Hematopoietic multipotent progenitor cell treated with erythropoietin and hydrocortisone succinate and interleukin-3 and kit ligand, for 17 days (in vitro differentiated cells): ENCODE measurements at regions not wholly inside any gene's neighbourhood (a gene's known extent, or its start where the extent isn't known, plus 50 kb on each side); places are given as distances from the start of the nearest gene placed in this dataset.
A peak's percentile ranks its signal among the peaks of the same experiment; 100 is the strongest.

Experiments used
- DNase-seq: peaks from one replicate; pipeline ENCODE4 v3.0.0-alpha.2; 2015; ENCODE audit warnings: low spot score

DNA sequence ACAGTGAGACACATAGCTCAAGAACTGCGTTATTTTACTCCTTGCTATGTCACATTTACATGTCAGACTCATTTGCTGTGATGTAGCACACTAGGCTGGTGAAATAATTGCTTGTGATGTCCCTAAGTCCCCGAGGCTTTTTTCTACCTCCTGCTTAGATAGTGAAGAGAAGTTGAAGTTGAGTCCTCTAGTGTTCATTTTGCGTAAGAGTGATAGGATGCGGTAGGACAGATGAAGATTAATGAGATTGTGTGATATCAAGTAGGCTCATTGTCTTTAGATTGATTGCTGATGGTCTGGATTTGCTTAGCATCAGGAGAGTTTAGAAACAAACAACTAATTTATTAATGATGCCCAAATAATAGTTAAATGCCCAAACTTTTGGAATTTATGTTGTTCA is 173.6 kb upstream of the NUDT6 start:
- no peak for DNase-seq

DNA sequence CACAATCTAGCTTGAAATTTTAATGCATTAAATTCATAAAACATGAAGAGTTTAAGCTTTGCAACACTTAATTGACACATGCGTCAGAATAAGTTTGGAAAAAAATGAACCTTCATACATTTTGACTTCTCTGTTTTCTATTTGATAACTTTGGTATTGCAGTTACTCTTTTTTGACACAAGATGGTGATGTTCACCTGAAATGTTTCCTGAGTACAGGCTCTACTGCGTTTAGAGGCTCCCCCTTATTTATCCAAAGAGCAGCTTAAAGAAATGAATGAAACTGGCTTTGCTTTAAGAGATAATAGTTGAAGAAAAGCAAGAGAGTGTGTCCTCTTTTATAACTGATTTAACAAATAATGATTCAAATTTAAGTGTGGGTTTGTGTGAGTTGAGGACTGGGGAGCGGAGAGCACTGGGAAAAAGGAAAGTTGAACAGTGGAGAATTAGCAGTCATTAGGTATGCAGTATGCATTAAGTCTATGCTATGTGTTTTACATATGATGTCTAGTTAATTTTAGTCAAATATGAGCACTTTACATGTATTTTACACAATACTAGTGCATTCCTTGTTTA is 180.6 kb upstream of the NUDT6 start:
- DNase-seq: peak; percentile 11

DNA sequence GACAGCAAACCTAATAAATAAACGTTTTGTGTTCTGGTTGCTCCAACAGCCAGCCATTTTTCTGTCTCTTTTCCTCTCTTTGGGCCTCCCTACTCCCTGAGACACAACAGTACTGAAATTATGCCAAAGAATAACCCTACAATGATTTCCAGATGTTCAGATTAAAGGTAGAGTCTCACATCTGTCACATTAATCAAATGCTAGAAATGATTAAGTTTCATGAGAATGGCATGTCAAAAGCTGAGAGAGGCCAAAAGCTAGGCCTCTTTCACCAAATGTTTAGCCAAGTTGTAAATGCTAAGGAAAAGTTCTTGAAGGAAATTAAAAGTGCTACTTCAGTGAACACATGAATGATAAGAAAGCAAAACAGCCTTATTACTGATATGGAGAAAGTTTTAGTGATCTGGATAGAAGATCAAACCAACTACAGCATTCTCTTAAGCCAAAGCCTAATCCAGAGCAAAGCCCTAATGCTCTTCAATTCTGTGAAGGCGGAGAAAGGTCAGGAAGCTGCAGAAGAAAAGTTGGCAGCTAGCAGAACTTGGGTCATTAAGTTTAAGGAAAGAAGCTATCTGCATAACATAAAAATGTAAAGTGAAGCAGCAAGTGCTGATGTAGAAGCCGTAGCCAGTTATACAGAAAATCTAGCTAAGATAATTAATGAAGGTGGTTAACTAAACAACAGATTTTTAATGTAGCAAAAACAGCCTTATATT is 182.1 kb upstream of the NUDT6 start:
- no peak for DNase-seq

DNA sequence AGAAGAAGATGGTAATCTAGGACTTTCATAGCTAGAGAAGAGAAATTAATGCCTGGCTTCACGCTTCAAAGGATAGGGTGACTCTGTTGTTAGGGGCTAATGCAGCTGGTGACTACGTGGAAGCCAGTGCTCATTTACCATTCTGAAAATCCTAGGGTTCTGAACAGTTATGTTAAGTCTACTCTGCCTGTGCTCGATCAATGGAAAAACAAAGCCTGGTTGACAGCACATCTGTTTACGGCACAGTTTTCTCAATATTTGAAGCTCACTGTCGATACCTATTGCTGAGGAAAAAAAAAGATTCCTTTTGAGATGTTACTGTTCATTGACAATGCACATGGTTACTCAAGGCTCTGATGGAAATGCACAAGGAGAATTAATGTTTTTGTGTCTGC is 182.6 kb upstream of the NUDT6 start:
- DNase-seq: no peak

DNA sequence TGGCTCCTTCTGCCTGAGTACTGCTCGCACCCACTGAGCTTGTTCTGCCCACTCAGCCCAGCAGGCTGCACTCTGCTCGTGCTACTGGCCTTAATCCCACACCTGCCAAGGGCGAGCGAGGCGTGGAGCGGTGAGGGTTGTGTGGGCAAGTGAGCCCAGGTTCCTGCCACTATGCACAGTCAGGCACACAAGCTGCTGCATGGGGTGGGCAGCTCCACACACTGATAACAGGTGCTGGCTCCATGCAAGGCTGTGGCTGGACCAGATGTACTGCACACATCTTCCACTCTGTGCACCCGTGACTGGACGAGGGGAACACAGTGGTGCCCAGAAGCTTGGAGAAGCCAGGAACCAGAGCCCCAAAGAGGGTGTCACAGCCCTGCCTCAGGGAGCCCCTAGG is 184.3 kb upstream of the NUDT6 start:
- no peak for DNase-seq

DNA sequence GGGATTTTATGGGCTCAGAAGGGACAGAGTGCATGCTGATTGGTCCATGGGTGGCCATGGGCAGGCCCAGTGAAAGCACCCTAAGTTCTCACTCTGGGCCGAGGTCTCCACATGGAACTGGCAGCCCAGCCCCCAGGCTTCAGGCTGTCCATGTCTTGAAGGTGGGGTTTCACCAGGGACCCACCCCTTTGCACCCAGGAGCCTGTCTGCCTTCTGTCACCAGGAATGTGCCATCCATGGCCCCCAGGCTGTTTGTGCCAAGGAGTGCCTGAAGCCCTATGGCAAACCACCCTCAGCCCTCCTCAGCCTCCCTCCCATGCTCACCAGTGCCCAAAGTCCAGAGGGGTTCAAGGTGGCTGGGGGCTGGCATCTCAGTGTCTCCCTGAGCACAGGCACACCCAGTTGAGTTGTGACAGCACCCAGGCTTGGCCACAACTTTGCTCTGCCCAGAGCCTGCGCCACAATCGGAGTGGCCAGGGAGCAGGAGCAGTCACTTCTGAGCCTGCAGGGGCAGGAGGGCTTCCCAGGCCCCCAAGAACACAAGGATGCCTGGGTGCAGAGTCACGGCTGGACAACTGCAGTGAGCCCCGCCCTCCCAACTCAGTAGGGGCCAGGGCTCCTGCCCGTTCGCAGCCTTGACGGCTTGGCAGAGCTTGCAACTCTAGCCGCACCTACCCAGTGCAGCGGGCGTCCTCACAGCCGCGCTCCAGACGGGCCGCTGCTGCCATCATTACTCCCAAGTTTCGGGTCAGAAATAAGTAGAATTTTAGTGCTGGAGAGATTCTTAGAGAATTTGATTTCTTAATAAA is 185.3 kb upstream of the NUDT6 start:
- DNase-seq: no peak

DNA sequence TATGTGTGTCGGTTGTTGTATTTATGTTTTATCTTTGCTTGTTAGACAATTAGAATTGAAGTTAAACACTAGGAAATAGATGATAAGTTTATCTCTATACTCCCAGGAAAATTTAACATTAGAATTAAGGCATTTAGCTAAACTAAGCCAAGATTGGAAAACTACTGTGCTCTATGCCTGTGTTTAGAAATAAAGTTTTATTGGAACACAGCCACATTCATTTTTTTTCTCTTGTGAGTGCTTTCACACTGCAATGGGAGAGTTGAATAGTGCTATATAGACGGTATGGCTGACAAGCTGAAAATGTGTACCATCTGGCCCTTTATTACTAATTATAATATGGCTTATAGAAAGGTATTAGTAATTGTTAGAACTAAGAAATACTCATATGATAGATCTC is 186.7 kb upstream of the NUDT6 start:
- DNase-seq: no peak

DNA sequence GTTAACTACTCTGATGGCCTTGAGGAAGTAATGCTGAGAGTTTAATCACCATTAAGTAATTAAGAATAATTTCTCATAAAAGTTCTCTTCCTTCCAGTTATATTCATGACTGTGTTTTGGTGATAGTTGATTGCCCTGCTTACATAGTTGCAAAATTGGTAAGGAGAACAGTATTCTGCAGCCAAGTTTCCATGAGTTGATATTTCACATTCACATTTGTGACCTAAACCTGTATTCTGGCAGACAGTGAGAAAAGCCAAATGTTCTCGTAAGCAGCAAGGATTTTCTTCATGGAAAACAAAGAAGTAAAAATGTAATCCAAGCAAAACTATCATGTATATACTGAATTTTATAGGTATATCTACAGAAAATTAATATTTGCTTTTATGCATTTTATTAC is 187.8 kb upstream of the NUDT6 start:
- no peak for DNase-seq

DNA sequence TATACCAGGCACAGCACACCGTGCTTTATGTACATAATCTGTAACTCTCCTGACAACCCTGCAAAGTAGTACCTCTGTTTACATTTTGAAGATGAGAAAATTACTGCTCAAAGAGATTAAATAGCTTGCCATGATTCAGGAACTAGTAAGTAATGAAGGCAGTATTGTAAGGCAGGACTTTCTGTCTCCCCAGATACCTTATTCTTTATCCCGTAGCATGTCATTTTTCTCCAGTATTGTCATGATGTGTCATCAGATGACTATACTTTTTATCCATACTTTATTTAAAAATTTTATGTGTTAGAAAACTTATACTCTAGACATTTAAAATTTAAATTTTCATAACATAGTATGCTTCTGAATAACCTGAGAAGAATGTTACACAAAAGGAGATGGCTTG is 188.3 kb upstream of the NUDT6 start:
- DNase-seq: no peak

DNA sequence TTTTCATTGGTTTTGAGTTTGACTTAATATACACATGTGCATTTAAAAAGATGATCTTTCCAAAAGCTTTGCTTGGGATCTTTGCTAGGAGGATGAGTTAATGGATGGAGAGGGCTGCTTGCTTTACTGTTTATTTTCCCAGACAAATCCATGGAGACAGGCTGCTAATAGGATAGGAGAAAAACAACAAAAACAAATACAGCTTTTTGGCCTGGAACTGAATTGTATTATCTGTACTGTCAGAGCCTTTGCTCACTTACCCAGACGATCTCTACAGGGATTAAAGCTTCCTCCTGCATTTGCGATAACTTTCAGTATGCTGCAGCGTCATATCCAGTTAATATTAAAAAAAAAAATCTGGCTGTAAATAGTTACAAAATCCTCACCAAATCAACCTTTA is 190.8 kb upstream of the NUDT6 start:
- DNase-seq: no peak

DNA sequence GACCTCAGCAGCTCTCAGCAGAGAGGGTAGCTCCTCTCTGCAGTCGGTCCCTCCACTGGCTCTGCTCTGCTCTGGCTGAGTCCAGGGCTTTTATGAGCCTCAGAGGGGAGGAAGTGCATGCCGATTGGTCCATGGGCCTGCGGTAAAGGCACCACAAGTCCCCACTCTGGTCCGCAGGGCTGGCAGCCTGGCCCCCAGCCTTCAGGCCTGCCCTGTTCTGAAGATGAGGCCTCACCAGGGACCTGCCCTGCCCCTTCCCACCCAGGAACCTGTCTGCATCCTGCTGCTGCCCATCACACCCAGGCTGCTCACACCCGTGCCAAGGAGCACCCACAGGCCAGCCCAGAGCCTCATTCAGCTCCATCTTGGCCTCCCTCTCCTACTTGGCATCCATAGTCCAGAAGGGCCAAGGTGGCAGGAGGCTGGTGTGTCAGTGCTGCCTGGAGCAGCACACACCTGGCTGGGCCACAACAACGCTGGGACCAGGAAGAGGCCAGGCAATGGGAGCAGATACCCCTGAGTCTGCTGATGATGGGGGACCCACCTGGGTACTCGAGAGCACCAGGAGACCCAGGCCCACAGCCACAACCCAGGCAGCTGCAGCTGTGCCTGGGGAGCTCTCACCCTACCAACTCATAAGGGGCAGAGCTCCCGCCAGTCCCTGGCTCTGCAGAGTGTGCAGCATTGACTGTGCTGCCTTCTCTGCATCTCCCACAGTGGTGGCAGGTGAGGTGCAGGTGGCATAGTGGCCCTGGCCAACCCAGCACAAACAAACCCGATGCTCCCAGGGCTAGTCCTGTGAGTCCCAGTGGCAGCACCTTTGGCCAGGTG is 191.9 kb upstream of the NUDT6 start:
- DNase-seq: no peak

DNA sequence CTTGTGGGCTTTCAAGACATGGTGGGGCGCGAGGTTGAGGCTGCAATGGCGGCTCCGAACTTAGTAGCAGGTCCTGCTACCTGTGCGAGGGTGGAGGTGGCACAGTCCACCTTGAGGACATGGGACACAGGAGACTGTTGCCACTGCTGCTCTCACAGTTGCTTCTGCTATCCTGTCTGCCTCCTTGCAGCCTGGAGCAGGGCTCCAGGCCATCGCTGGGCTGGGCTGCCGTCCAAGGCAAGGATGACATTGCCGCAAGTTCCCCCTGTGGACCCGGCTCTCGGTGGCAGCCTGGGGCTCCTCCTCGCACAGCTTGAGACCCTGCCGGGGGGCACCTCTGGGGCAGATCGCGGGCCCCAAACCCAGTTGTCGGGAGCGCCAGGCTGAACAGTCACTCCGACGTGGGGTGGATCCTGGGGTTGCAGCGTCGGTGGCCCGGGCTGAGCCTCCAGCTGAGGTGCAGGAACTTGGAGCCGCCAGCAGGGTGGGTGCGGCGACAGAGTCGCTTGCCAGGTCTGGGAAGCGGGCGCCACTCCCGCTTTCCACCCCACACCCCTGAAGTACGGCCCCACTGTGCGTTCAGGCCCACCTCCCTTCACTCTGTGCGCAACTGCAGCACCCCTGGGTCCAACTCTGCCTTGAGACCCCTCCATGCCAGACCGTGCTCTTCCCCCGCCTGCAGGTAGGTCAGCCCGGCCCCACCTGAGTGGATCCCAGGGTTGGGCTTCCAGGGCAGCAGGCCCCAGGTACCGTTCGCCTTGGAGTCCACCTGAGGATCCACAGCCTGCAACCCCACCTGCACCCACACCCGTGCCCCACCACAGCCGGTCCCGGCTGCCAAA is 192.7 kb upstream of the NUDT6 start:
- no peak for DNase-seq

DNA sequence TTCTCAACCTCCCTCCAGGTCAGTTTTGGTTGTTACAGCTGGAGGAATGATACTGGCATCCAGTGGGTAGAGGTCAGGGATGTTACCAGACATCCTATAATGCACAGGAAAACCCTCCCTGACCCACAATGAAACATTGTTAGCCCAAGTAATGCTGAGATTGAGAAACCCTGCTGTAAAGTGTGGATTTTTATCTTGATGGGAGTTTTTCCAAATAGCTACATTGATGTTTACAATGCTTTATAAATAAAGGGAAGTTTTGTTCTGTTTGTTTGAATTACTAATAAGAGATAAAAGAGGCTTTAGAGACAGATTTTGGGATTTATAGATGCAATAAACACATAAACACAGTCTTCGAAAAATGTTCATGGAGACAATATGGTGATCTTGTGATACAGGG is 194.0 kb upstream of the NUDT6 start:
- no peak for DNase-seq

DNA sequence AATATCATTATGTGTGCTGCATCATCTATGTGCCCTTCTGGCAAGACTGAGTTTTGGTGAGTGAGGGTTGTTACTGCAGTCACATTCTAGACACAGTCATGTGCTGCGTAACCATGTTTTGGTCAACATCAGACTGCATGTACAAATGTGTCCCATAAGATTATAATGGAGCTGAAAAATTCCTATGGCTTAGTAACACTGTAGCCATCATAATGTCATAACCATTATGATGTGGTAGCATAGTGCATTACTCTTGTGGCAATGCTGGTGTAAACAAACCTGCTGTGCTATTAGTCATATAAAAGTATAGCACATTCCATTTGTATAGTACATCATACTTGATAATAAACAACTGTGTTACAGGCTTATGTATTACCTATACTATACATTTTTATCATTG is 198.1 kb upstream of the NUDT6 start:
- no peak for DNase-seq

DNA sequence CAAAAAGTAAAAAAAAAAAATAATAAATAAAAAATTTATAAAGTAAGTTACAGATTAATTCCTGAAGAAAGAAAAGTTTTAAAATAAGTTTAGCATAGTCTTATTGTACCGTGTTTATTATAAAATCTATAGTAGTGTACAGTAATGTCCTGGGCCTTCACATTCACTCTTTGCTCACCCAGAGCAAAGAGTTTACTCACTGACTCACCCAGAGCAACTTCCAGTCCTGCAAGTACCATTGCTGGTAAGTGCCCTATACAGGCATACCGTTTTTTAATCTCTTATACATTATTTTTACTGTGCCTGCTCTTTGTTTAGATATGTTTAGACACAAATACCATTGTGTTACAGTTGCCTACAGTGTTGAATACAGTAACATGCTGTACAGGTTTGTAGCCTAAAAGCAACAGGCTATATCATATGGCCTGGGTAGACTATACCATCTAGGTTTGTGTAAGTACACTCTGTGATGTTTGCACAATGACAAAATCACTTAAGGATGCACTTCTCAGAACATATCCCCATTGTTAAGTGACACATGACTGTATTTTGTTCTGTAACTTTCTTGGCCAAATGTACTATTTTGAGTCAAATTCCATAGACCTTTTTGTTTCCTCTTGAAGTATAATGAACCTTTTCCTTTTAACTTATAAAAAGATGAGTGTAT is 199.0 kb upstream of the NUDT6 start:
- no peak for DNase-seq

DNA sequence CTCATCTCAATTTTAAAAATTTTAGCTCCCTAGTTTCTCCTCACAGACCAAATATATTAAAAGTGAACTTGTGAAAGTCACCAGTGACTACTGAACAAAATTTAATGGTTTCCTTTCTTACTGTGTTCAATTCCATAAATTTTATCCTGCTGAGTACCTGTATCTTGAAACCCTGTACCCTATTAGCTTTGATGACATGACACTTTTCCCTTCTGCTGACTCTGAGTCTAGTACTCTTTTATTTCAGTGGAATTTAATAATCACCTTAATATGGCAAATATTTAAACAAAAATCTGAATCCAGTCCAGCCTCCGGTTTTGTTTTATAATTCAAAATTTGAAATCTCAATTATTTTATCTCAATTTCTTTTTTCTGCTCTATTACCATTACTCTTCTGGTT is 203.1 kb upstream of the NUDT6 start:
- DNase-seq: no peak

DNA sequence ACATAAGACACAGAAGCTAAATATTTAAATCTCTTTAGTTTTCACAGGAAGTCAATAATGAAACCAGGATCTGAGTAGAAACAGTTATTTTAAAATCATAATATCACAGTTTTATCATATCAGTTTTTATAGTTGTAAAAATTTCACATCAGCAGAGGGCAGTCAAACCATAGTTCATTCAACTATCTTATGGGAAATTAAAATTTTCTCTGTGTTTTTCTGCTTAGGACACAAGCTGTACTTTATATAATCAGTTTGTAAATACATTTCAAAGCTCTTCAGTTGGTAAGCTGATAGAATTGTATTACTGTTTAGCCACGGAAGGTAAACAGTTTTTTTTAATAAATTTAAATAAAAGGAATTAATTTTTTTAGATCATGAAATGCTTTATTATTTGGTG is 204.8 kb upstream of the NUDT6 start:
- DNase-seq: no peak

DNA sequence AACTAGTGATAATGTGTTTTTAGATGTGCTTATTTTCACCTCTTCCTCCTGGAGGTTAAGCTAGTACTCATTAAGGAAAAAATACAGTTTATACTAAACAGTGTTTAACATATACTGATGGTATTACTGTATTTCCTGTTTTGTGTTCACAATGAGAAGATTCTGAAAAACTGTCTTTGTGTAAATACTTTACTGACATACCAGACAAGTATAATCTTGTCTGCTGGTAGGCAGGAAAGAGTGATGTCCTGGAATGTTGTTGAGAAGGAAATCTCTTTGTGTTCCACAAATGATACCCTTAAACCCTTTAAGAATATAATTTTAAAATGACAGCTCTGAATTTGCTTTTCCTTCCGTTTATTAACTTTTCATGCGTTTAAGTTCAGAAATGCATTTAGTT is 205.5 kb upstream of the NUDT6 start:
- DNase-seq: no peak

DNA sequence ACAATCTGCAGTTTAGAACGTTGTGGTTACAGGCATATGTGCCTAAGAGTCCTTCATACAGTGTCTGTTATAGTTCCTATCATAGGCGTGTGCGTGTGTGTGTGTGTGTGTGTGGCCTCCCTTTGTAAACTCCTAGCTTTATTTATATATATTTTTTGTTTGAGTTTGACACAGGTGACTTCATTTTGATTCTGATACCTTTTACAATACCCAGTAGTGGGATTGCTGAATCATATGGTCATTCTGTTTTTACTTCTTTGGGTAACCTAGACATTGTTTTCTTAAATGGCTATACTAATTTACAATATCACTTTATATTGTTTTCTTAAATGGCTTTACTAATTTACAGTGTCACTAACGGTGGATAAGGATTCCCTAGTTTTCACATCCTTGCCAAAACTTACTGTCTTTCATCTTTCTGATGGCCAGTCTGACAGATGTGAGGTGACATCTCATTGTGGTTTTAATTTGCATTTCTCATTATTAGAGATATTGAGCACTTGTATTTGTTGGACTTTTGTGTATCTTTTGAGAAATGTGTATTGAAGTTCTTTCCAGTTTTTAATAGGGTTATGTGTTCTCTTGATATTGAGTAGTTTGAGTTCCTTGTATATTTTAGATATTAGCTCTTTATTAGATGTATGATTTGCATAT is 211.1 kb upstream of the NUDT6 start:
- DNase-seq: no peak

DNA sequence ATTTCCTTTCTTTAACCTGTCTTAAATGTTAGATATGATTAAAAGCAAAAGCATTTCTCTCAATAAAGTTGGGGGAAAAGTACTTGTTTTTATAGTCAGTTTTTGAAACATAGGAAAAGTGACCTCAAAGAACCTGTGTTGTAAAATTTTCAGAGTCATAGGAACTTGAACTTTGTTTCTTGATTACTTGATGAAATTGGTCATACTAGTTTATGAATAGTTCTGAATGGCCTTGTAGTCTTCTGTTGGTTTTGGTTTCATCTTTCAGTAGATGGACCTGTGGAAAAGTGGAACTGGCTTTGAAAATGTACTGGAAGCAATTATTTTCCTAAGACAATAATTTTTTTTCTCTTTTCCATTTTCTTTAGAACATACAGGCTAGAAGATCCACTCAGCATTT is 222.2 kb upstream of the NUDT6 start:
- no peak for DNase-seq

DNA sequence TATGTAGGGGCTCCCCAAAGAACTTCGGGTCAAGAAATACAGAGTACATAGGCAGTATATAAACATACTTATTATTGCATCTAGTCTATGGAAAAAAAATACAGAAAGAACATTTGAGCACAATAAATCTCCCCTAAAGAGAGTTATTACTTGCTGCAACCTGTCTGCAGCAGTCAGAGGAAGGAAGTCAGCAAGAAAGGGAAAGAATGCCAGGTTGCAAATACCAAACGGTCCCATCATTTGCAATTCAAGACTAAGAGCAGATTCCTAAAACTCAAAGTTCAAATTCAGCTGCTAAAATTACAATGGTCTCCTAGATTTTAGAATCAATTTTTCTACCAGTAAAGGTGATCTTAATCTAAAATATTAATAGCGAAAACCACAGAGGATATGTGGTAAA is 236.2 kb upstream of the NUDT6 start:
- DNase-seq: no peak
